ENCODE measurements at regions not wholly inside any gene's neighbourhood (a gene's known extent, or its start where the extent isn't known, plus 50 kb on each side); places are given as distances from the start of the nearest gene placed in this dataset.

GRCh38 chr21:22476214-22476613 is 1478.0 kb downstream of the NCAM2 start:
- DNase-seq = no peak
- no peaks in the 10 kb centered on the region for H3K27me3 ChIP-seq (replicated peaks; ENCODE audit: control insufficient read depth, insufficient read depth, low read length)
- no peaks in the 10 kb centered on the region for H3K4me1 Mint-ChIP-seq (ENCODE audit: low read depth, unreplicated experiment)

GRCh38 chr21:22476726-22477646 is 1478.8 kb downstream of the NCAM2 start:
- ChIA-PET CTCF (no interaction called here), POLR2A (no interaction called here)
- Histone ChIP-seq H3K9me3 (peaks cover 9% of the 10 kb centered on the region; the same call in 1 of the 2 replicates), H3K4me3 (ENCODE audit: low read depth, low read length) (no peak overlapping the region), H3K4me1 (no peaks in the 10 kb centered on the region), H3K36me3 (ENCODE audit: control insufficient read depth, insufficient read depth, low read length) (0 out of 2 replicates have a peak, but pooled peaks cover 2% of the 10 kb centered on the region), H3K27me3 (replicated peaks; ENCODE audit: control insufficient read depth, insufficient read depth, low read length) (no peaks in the 10 kb centered on the region)
- H3K27me3 Mint-ChIP-seq (ENCODE audit: insufficient read depth, unreplicated experiment) = no peaks in the 10 kb centered on the region
- DNase-seq = no peak
- H3K4me3 Mint-ChIP-seq (ENCODE audit: unreplicated experiment) = no peak overlapping the region
- H3K36me3 Mint-ChIP-seq (ENCODE audit: insufficient read depth, unreplicated experiment) = no peaks in the 10 kb centered on the region
- no peak overlapping the region for H3K27ac Mint-ChIP-seq (ENCODE audit: unreplicated experiment)
- no peaks in the 10 kb centered on the region for H3K4me1 Mint-ChIP-seq (ENCODE audit: low read depth, unreplicated experiment)
- peaks cover 25% of the 10 kb centered on the region for H3K9me3 Mint-ChIP-seq (ENCODE audit: unreplicated experiment)
- BruUV-seq (replicated peaks) = no TSS peak
- TF ChIP-seq CTCF (IDR thresholded peaks at IDR 0.05; ENCODE audit: insufficient read depth in 1 of 2, low read depth in 1 of 2, low read length in 1 of 2, severe bottlenecking in 1 of 2, unreplicated experiment in 1 of 2) = no peak
- intact Hi-C loops (cut with micrococcal nuclease; ENCODE audit: unreplicated experiment) = no loop called here

More at GRCh38 chr21:22476214-22476613, 1478.0 kb downstream of the NCAM2 start:
- H3K36me3 Mint-ChIP-seq (ENCODE audit: insufficient read depth, unreplicated experiment) = no peaks in the 10 kb centered on the region
- ChIA-PET POLR2A (no interaction called here), CTCF (no interaction called here)
- no peak overlapping the region for H3K27ac Mint-ChIP-seq (ENCODE audit: unreplicated experiment)
- Histone ChIP-seq H3K9me3 (peaks cover 9% of the 10 kb centered on the region; the same call in 1 of the 2 replicates), H3K36me3 (ENCODE audit: control insufficient read depth, insufficient read depth, low read length) (0 out of 2 replicates have a peak, but pooled peaks cover 2% of the 10 kb centered on the region), H3K4me3 (ENCODE audit: low read depth, low read length) (no peak overlapping the region), H3K4me1 (no peaks in the 10 kb centered on the region)
- no TSS peak for BruUV-seq (replicated peaks)
- H3K4me3 Mint-ChIP-seq (ENCODE audit: unreplicated experiment) = no peak overlapping the region
- intact Hi-C loops (cut with micrococcal nuclease; ENCODE audit: unreplicated experiment) = no loop called here
- no peak for TF ChIP-seq CTCF (IDR thresholded peaks at IDR 0.05; ENCODE audit: insufficient read depth in 1 of 2, low read depth in 1 of 2, low read length in 1 of 2, severe bottlenecking in 1 of 2, unreplicated experiment in 1 of 2)
- peaks cover 25% of the 10 kb centered on the region for H3K9me3 Mint-ChIP-seq (ENCODE audit: unreplicated experiment)
- no peaks in the 10 kb centered on the region for H3K27me3 Mint-ChIP-seq (ENCODE audit: insufficient read depth, unreplicated experiment)

GRCh38 chr21:22490049-22490448 is 1491.8 kb downstream of the NCAM2 start:
- no peak overlapping the region for H3K4me3 ChIP-seq (ENCODE audit: low read depth, low read length)
- H3K36me3 ChIP-seq (ENCODE audit: control insufficient read depth, insufficient read depth, low read length) = no peaks in the 10 kb centered on the region
- H3K9me3 ChIP-seq = no peaks in the 10 kb centered on the region
- H3K4me1 ChIP-seq = no peaks in the 10 kb centered on the region
- H3K27ac Mint-ChIP-seq (ENCODE audit: unreplicated experiment) = no peak overlapping the region
- no peak overlapping the region for H3K4me3 Mint-ChIP-seq (ENCODE audit: unreplicated experiment)
- no peak for DNase-seq
- H3K9me3 Mint-ChIP-seq (ENCODE audit: unreplicated experiment) = no peaks in the 10 kb centered on the region
- no peaks in the 10 kb centered on the region for H3K36me3 Mint-ChIP-seq (ENCODE audit: insufficient read depth, unreplicated experiment)
- intact Hi-C loops (cut with micrococcal nuclease; ENCODE audit: unreplicated experiment) = no loop called here
- TF ChIP-seq CTCF (IDR thresholded peaks at IDR 0.05; ENCODE audit: insufficient read depth in 1 of 2, low read depth in 1 of 2, low read length in 1 of 2, severe bottlenecking in 1 of 2, unreplicated experiment in 1 of 2) = no peak
- POLR2A ChIA-PET = no interaction called here
- no peaks in the 10 kb centered on the region for H3K27me3 ChIP-seq (replicated peaks; ENCODE audit: control insufficient read depth, insufficient read depth, low read length)
- CTCF ChIA-PET = no interaction called here
- no peaks in the 10 kb centered on the region for H3K27me3 Mint-ChIP-seq (ENCODE audit: insufficient read depth, unreplicated experiment)
- no peaks in the 10 kb centered on the region for H3K4me1 Mint-ChIP-seq (ENCODE audit: low read depth, unreplicated experiment)
- BruUV-seq (replicated peaks) = no TSS peak

Data from Caco-2 (cell line).